HCT116 (cell line): ENCODE measurements at regions not wholly inside any gene's neighbourhood (a gene's known extent, or its start where the extent isn't known, plus 50 kb on each side); places are given as distances from the start of the nearest gene placed in this dataset.

Source experiments
- ATAC-seq: fragments of 200-7000 bp; cut with Tn5 transposase; 2 replicates; pipeline ENCODE4 v1.9.1; 2020; ENCODE audit warnings: mild to moderate bottlenecking, moderate library complexity
- BruUV-seq: library from RNA; stranded (reverse); fragments of 400-500 nt; replicated peaks from 2 replicates; lab custom pipeline; 2021; lab: Mats Ljungman, UMichigan
- CTCF ChIA-PET: fragments of 300-600 bp; sonication (Branson Sonifier 250); formaldehyde crosslinking; loops from one replicate; lab custom pipeline; 2021; ENCODE audit warnings: antibody characterized with exemption; lab: Charles Lee
- POLR2A ChIA-PET: fragments of 300-600, 350-600 bp; sonication (Branson Sonifier 250); formaldehyde crosslinking; loops from one replicate; lab custom pipeline; 2021; ENCODE audit warnings: antibody characterized with exemption; lab: Charles Lee
- RAD21 ChIA-PET, 2 experiments: fragments of 300-600 bp; sonication (Branson Sonifier 250); formaldehyde crosslinking; loops; one replicate each; lab custom pipeline; 2023; ENCODE audit warnings: low total read pairs in 2 of 2; ENCODE audit not compliant: uncharacterized antibody in 2 of 2, unreplicated experiment in 2 of 2, low non-redundant PET in 1 of 2; lab: Charles Lee
- DNase-seq: peaks from one replicate; pipeline ENCODE4 v3.0.0-alpha.2; 2010; ENCODE audit warnings: low read depth, low spot score
- H2AFZ ChIP-seq: fragments of 200-600 bp; shearing (Covaris generic), sonication (generic); 2 replicates; pipeline ENCODE4 v1.6.1; 2017; ENCODE audit warnings: low read depth, mixed run types, mixed read lengths, antibody characterized with exemption, low read length; ENCODE audit not compliant: poor library complexity, severe bottlenecking
- H3K27ac ChIP-seq: 2 replicates; pipeline ENCODE4 v1.5.1; 2012; ENCODE audit warnings: low read depth, low read length
- H3K27me3 ChIP-seq: fragments of 200-600 bp; sonication (generic); 2 replicates; pipeline ENCODE4 v1.6.1; 2016; ENCODE audit warnings: mixed run types, low read length, mixed read lengths; ENCODE audit not compliant: insufficient read depth
- H3K36me3 ChIP-seq, 2 experiments: fragments of 200-500 bp in 1 of 2; fragments of 200-600 bp in 1 of 2; sonication (Bioruptor generic) in 1 of 2; sonication (generic) in 1 of 2; 2 replicates each; pipeline versions ENCODE4 v1.5.1 to v1.6.1; 2014 to 2016; ENCODE audit warnings: low read length in 2 of 2, inconsistent platforms in 1 of 2, mixed read lengths in 1 of 2, mixed run types in 1 of 2; ENCODE audit not compliant: insufficient read depth in 2 of 2, control insufficient read depth in 1 of 2
- H3K4me1 ChIP-seq, 2 experiments: fragments of 200-600 bp in 1 of 2; sonication (generic) in 1 of 2; 2 replicates each; pipeline versions ENCODE4 v1.5.1 to v1.6.1; 2012 to 2017; ENCODE audit warnings: low read length in 2 of 2, inconsistent platforms in 1 of 2, mild to moderate bottlenecking in 1 of 2, mixed read lengths in 1 of 2, mixed run types in 1 of 2, moderate library complexity in 1 of 2; ENCODE audit not compliant: insufficient read depth in 2 of 2, control insufficient read depth in 1 of 2
- H3K4me2 ChIP-seq: fragments of 200-600 bp; sonication (generic); 2 replicates; pipeline ENCODE4 v1.6.1; 2017; ENCODE audit warnings: mixed run types, low read length, mixed read lengths
- H3K4me3 ChIP-seq, 2 experiments: fragments of 200-600 bp in 1 of 2; sonication (generic) in 1 of 2; replicated peaks in 1 of 2; 2 replicates each; pipeline ENCODE4 v1.5.1; 2011 to 2016; ENCODE audit warnings: low read length in 2 of 2, control low read depth in 1 of 2, low read depth in 1 of 2, mild to moderate bottlenecking in 1 of 2, mixed read lengths in 1 of 2, mixed run types in 1 of 2
- H3K79me2 ChIP-seq: fragments of 200-600 bp; sonication (generic); 2 replicates; pipeline ENCODE4 v1.6.1; 2017; ENCODE audit warnings: mild to moderate bottlenecking, mixed run types, low read length, moderate library complexity, mixed read lengths; ENCODE audit not compliant: insufficient read depth
- H3K9ac ChIP-seq: fragments of 200-600 bp; sonication (generic); 2 replicates; pipeline ENCODE4 v1.6.1; 2016; ENCODE audit warnings: low read length, mixed read lengths
- H3K9me2 ChIP-seq: fragments of 200-600 bp; sonication (generic), shearing (Covaris generic); 2 replicates; pipeline ENCODE4 v1.6.1; 2017; ENCODE audit warnings: mixed run types, mild to moderate bottlenecking, moderate library complexity; ENCODE audit not compliant: insufficient read depth
- H3K9me3 ChIP-seq, 2 experiments: fragments of 200-500 bp in 1 of 2; fragments of 200-600 bp in 1 of 2; sonication (Bioruptor generic) in 1 of 2; sonication (generic) in 1 of 2; 2 replicates each; pipeline ENCODE4 v1.6.1; 2014 to 2017; ENCODE audit warnings: low read length in 2 of 2, mixed read lengths in 2 of 2, inconsistent platforms in 1 of 2, low read depth in 1 of 2, mild to moderate bottlenecking in 1 of 2, mixed run types in 1 of 2, moderate library complexity in 1 of 2; ENCODE audit not compliant: control insufficient read depth in 1 of 2, insufficient read depth in 1 of 2
- H4K20me1 ChIP-seq: fragments of 200-600 bp; sonication (generic), shearing (Covaris generic); 2 replicates; pipeline ENCODE4 v1.6.1; 2017; ENCODE audit warnings: mixed run types, mild to moderate bottlenecking, moderate library complexity; ENCODE audit not compliant: insufficient read depth
- CEBPB ChIP-seq: IDR thresholded peaks from 2 replicates; pipeline ENCODE4 v1.6.1; 2012; ENCODE audit warnings: low read depth
- EGR1 ChIP-seq: IDR thresholded peaks from 2 replicates; pipeline ENCODE4 v1.6.1; 2012; ENCODE audit warnings: low read depth
- ELF1 ChIP-seq: IDR thresholded peaks from 2 replicates; pipeline ENCODE4 v1.6.1; 2012; ENCODE audit warnings: low read depth, borderline replicate concordance
- EZH2 ChIP-seq: fragments of 200-600 bp; sonication (generic); IDR thresholded peaks from 2 replicates; pipeline ENCODE4 v1.6.1; 2017; ENCODE audit warnings: antibody characterized with exemption, mixed run types
- POLR2A ChIP-seq: IDR thresholded peaks from 2 replicates; pipeline ENCODE4 v1.7.0; 2011; ENCODE audit warnings: borderline replicate concordance; ENCODE audit not compliant: insufficient read depth, insufficient read length; ENCODE audit errors: extremely low read depth
- POLR2AphosphoS5 ChIP-seq: IDR thresholded peaks from 2 replicates; pipeline ENCODE4 v1.6.1; 2011; ENCODE audit warnings: mild to moderate bottlenecking, low read depth, low read length, moderate library complexity
- SP1 ChIP-seq: IDR thresholded peaks from 2 replicates; pipeline ENCODE4 v1.6.1; 2012; ENCODE audit warnings: low read depth
- intact Hi-C: fragments of 100-400 bp; cut with micrococcal nuclease; formaldehyde crosslinking; loops from 2 replicates; pipeline ENCODE4 v1.10.0; 2022
- TF ChIP-seq, protein P1 (sequence below): IDR thresholded peaks from 2 replicates; pipeline ENCODE4 v1.6.1; 2012; ENCODE audit warnings: low read depth
- TF ChIP-seq, protein P2 (sequence below): IDR thresholded peaks from 2 replicates; pipeline ENCODE4 v1.6.1; 2011; ENCODE audit warnings: mild to moderate bottlenecking, low read length, moderate library complexity; ENCODE audit not compliant: insufficient replicate concordance; ENCODE audit errors: extremely low read depth
- TF ChIP-seq, protein P3 (sequence below): IDR thresholded peaks from 2 replicates; pipeline ENCODE4 v1.6.1; 2012

DNA sequence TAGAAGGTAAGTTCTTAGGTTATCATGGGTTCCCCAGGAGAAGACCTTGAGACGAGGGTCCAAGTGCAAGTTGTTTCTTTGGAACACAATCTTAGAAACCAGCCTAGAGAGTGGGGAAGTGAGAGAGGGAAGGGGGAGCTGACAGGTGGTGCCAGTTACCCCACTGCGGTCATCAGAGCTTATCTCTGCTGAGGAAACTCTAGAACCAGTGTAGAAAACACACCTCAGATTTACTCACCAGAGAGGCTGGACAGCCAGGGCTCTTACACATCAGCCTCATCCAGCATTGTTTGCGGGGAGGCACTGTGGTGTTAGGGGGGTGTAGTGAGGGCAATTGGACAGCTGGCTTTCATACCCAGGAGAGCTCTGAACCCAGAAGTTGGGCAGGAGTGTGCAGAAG is 206.5 kb upstream of the RAI14 start:
- ATAC-seq, result no peak
- H3K36me3 ChIP-seq, result no peaks in the 10 kb centered on the region
- H3K4me2 ChIP-seq, result no peak overlapping the region
- H3K9ac ChIP-seq, result no peak overlapping the region
- H3K9me2 ChIP-seq, result no peaks in the 10 kb centered on the region
- ChIA-PET RAD21 (no interaction called here), CTCF (no interaction called here), POLR2A (no interaction called here)
- DNase-seq, result no peak
- intact Hi-C loops, result loop anchor here (10.0 kb wide), 2 partner anchors 845 to 995 kb away; no protein-coding TSS in a partner anchor
- H3K27ac ChIP-seq, result no peak overlapping the region
- H2AFZ ChIP-seq, result no peak overlapping the region
- TF ChIP-seq, protein P1, sequence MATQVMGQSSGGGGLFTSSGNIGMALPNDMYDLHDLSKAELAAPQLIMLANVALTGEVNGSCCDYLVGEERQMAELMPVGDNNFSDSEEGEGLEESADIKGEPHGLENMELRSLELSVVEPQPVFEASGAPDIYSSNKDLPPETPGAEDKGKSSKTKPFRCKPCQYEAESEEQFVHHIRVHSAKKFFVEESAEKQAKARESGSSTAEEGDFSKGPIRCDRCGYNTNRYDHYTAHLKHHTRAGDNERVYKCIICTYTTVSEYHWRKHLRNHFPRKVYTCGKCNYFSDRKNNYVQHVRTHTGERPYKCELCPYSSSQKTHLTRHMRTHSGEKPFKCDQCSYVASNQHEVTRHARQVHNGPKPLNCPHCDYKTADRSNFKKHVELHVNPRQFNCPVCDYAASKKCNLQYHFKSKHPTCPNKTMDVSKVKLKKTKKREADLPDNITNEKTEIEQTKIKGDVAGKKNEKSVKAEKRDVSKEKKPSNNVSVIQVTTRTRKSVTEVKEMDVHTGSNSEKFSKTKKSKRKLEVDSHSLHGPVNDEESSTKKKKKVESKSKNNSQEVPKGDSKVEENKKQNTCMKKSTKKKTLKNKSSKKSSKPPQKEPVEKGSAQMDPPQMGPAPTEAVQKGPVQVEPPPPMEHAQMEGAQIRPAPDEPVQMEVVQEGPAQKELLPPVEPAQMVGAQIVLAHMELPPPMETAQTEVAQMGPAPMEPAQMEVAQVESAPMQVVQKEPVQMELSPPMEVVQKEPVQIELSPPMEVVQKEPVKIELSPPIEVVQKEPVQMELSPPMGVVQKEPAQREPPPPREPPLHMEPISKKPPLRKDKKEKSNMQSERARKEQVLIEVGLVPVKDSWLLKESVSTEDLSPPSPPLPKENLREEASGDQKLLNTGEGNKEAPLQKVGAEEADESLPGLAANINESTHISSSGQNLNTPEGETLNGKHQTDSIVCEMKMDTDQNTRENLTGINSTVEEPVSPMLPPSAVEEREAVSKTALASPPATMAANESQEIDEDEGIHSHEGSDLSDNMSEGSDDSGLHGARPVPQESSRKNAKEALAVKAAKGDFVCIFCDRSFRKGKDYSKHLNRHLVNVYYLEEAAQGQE, result no peak
- TF ChIP-seq POLR2AphosphoS5 (no peak), POLR2A (no peak), SP1 (no peak), CEBPB (no peak)
- no TSS peak for BruUV-seq
- no peak overlapping the region for H3K4me3 ChIP-seq
- H3K9me3 ChIP-seq, result no peaks in the 10 kb centered on the region
- H3K27me3 ChIP-seq, result no peaks in the 10 kb centered on the region
- no peaks in the 10 kb centered on the region for H3K4me1 ChIP-seq
- no peaks in the 10 kb centered on the region for H3K79me2 ChIP-seq
- no peaks in the 10 kb centered on the region for H4K20me1 ChIP-seq

DNA sequence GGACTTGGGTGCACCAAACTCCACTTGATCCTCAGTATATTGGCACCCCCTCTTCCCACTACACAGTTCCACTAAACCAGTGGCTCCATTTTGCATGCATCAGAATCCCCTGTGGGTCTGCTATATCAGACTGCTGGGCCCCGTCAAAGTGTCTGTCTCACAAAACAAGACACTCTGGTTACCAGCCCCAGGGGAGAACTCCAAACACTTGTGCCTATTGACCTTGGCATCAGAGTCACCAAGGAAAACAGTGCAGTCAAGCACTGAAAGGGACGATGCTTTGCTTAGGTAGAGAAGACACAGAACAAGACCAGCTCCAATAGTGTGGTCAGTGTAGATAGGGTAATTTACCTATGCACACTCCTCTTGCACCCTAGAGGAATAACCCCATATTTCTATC is 205.8 kb upstream of the RAI14 start:
- Histone ChIP-seq H3K9me3 (no peaks in the 10 kb centered on the region), H3K9ac (no peak overlapping the region), H4K20me1 (no peaks in the 10 kb centered on the region), H3K27me3 (no peaks in the 10 kb centered on the region), H3K36me3 (no peaks in the 10 kb centered on the region), H3K4me2 (no peak overlapping the region), H3K4me3 (no peak overlapping the region), H2AFZ (no peak overlapping the region), H3K9me2 (no peaks in the 10 kb centered on the region), H3K4me1 (no peaks in the 10 kb centered on the region), H3K79me2 (no peaks in the 10 kb centered on the region), H3K27ac (no peak overlapping the region)
- ChIA-PET CTCF (no interaction called here), RAD21 (no interaction called here), POLR2A (no interaction called here)
- BruUV-seq, result no TSS peak
- intact Hi-C loops, result loop anchor here (10.0 kb wide), 2 partner anchors 846 to 996 kb away; no protein-coding TSS in a partner anchor
- TF ChIP-seq, protein P2, sequence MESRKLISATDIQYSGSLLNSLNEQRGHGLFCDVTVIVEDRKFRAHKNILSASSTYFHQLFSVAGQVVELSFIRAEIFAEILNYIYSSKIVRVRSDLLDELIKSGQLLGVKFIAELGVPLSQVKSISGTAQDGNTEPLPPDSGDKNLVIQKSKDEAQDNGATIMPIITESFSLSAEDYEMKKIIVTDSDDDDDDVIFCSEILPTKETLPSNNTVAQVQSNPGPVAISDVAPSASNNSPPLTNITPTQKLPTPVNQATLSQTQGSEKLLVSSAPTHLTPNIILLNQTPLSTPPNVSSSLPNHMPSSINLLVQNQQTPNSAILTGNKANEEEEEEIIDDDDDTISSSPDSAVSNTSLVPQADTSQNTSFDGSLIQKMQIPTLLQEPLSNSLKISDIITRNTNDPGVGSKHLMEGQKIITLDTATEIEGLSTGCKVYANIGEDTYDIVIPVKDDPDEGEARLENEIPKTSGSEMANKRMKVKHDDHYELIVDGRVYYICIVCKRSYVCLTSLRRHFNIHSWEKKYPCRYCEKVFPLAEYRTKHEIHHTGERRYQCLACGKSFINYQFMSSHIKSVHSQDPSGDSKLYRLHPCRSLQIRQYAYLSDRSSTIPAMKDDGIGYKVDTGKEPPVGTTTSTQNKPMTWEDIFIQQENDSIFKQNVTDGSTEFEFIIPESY, result no peak
- TF ChIP-seq EGR1 (no peak), EZH2 (no peak), ELF1 (no peak)
- TF ChIP-seq, protein P3, sequence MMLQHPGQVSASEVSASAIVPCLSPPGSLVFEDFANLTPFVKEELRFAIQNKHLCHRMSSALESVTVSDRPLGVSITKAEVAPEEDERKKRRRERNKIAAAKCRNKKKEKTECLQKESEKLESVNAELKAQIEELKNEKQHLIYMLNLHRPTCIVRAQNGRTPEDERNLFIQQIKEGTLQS, result no peak
- ATAC-seq, result no peak
- DNase-seq, result no peak
